ENCODE measurements at regions not wholly inside any gene's neighbourhood (a gene's known extent, or its start where the extent isn't known, plus 50 kb on each side); places are given as distances from the start of the nearest gene placed in this dataset.

DNA sequence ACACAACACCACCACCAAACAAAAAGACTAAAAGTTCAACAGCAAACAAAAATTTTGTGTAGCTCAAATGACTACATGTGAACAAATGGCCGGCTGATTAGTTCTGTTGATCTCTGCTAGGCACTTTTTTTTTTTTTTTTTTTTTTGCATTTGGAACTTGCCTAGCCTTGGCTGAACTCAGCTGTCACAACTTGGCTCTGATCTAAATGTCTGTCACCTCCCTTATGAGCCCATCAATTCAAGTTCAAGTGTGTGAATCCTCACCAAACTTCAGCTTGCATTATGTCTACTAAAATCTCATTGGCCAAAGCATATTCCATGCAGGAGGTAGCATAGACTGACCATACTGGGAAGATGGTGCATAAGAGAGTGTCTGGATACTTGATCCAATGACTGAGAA lies 606.5 kb upstream of the ADGRL4 start:
- TF ChIP-seq, protein P1, sequence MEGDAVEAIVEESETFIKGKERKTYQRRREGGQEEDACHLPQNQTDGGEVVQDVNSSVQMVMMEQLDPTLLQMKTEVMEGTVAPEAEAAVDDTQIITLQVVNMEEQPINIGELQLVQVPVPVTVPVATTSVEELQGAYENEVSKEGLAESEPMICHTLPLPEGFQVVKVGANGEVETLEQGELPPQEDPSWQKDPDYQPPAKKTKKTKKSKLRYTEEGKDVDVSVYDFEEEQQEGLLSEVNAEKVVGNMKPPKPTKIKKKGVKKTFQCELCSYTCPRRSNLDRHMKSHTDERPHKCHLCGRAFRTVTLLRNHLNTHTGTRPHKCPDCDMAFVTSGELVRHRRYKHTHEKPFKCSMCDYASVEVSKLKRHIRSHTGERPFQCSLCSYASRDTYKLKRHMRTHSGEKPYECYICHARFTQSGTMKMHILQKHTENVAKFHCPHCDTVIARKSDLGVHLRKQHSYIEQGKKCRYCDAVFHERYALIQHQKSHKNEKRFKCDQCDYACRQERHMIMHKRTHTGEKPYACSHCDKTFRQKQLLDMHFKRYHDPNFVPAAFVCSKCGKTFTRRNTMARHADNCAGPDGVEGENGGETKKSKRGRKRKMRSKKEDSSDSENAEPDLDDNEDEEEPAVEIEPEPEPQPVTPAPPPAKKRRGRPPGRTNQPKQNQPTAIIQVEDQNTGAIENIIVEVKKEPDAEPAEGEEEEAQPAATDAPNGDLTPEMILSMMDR (IDR thresholded peaks at IDR 0.05; ENCODE audit: low read depth, low read length, missing input control): no peak
- TF ChIP-seq, protein P2, sequence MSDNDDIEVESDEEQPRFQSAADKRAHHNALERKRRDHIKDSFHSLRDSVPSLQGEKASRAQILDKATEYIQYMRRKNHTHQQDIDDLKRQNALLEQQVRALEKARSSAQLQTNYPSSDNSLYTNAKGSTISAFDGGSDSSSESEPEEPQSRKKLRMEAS (IDR thresholded peaks at IDR 0.05): no peak
- TF ChIP-seq, protein P3, sequence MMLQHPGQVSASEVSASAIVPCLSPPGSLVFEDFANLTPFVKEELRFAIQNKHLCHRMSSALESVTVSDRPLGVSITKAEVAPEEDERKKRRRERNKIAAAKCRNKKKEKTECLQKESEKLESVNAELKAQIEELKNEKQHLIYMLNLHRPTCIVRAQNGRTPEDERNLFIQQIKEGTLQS (IDR thresholded peaks at IDR 0.05): no peak
- no peak for TF ChIP-seq TAF1 (conservative IDR thresholded peaks at IDR 0.05)
- TF ChIP-seq SP1 (IDR thresholded peaks at IDR 0.05): no peak
- TF ChIP-seq, protein P4, sequence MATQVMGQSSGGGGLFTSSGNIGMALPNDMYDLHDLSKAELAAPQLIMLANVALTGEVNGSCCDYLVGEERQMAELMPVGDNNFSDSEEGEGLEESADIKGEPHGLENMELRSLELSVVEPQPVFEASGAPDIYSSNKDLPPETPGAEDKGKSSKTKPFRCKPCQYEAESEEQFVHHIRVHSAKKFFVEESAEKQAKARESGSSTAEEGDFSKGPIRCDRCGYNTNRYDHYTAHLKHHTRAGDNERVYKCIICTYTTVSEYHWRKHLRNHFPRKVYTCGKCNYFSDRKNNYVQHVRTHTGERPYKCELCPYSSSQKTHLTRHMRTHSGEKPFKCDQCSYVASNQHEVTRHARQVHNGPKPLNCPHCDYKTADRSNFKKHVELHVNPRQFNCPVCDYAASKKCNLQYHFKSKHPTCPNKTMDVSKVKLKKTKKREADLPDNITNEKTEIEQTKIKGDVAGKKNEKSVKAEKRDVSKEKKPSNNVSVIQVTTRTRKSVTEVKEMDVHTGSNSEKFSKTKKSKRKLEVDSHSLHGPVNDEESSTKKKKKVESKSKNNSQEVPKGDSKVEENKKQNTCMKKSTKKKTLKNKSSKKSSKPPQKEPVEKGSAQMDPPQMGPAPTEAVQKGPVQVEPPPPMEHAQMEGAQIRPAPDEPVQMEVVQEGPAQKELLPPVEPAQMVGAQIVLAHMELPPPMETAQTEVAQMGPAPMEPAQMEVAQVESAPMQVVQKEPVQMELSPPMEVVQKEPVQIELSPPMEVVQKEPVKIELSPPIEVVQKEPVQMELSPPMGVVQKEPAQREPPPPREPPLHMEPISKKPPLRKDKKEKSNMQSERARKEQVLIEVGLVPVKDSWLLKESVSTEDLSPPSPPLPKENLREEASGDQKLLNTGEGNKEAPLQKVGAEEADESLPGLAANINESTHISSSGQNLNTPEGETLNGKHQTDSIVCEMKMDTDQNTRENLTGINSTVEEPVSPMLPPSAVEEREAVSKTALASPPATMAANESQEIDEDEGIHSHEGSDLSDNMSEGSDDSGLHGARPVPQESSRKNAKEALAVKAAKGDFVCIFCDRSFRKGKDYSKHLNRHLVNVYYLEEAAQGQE (IDR thresholded peaks at IDR 0.05): no peak
- TF ChIP-seq HNF4A (conservative IDR thresholded peaks at IDR 0.05): no peak
- TF ChIP-seq GABPA (IDR thresholded peaks at IDR 0.05 in 1 of 2, conservative IDR thresholded peaks at IDR 0.05 in 1 of 2): no peak
- TF ChIP-seq FOXA1 (IDR thresholded peaks at IDR 0.05): no peak
- TF ChIP-seq JUND (IDR thresholded peaks at IDR 0.05): no peak
- TF ChIP-seq, protein P5, sequence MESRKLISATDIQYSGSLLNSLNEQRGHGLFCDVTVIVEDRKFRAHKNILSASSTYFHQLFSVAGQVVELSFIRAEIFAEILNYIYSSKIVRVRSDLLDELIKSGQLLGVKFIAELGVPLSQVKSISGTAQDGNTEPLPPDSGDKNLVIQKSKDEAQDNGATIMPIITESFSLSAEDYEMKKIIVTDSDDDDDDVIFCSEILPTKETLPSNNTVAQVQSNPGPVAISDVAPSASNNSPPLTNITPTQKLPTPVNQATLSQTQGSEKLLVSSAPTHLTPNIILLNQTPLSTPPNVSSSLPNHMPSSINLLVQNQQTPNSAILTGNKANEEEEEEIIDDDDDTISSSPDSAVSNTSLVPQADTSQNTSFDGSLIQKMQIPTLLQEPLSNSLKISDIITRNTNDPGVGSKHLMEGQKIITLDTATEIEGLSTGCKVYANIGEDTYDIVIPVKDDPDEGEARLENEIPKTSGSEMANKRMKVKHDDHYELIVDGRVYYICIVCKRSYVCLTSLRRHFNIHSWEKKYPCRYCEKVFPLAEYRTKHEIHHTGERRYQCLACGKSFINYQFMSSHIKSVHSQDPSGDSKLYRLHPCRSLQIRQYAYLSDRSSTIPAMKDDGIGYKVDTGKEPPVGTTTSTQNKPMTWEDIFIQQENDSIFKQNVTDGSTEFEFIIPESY (IDR thresholded peaks at IDR 0.05): no peak

Data from liver (tissue), 3 donors.